ENCODE measurements at regions not wholly inside any gene's neighbourhood (a gene's known extent, or its start where the extent isn't known, plus 50 kb on each side); places are given as distances from the start of the nearest gene placed in this dataset.

GRCh38 chr20:40545478-40545877 lies 143.6 kb downstream of the MAFB start:
- DNase-seq (ENCODE audit: low read depth in 2 of 2, low spot score in 1 of 2), result no peak

GRCh38 chr20:40542065-40542464 lies 147.0 kb downstream of the MAFB start:
- no peak for DNase-seq (ENCODE audit: low read depth in 2 of 2, low spot score in 1 of 2)

- no peak for DNase-seq (ENCODE audit: low read depth in 2 of 2, low spot score in 1 of 2)
Measured at GRCh38 chr20:40540166-40540565, 148.9 kb downstream of the MAFB start.

GRCh38 chr20:40538131-40538530 lies 150.9 kb downstream of the MAFB start:
- no peak for DNase-seq (ENCODE audit: low read depth in 2 of 2, low spot score in 1 of 2)

- DNase-seq (ENCODE audit: low read depth in 2 of 2, low spot score in 1 of 2), result no peak
Measured at GRCh38 chr20:40536808-40537207, 152.2 kb downstream of the MAFB start.

GRCh38 chr20:40535816-40536215 lies 153.2 kb downstream of the MAFB start:
- no peak for DNase-seq (ENCODE audit: low read depth in 2 of 2, low spot score in 1 of 2)

GRCh38 chr20:40532103-40532502 lies 156.9 kb downstream of the MAFB start:
- DNase-seq (ENCODE audit: low read depth in 2 of 2, low spot score in 1 of 2), result no peak

GRCh38 chr20:40525351-40525750 lies 163.7 kb downstream of the MAFB start:
- DNase-seq (ENCODE audit: low read depth in 2 of 2, low spot score in 1 of 2), result no peak

GRCh38 chr20:40524071-40524470 lies 165.0 kb downstream of the MAFB start:
- no peak for DNase-seq (ENCODE audit: low read depth in 2 of 2, low spot score in 1 of 2)

GRCh38 chr20:40522405-40522804 lies 166.6 kb downstream of the MAFB start:
- no peak for DNase-seq (ENCODE audit: low read depth in 2 of 2, low spot score in 1 of 2)

- DNase-seq (ENCODE audit: low read depth in 2 of 2, low spot score in 1 of 2), result no peak
Measured at GRCh38 chr20:40521962-40522361, 167.1 kb downstream of the MAFB start.

GRCh38 chr20:40519918-40520317 lies 169.1 kb downstream of the MAFB start:
- no peak for DNase-seq (ENCODE audit: low read depth in 2 of 2, low spot score in 1 of 2)

- DNase-seq (ENCODE audit: low read depth in 2 of 2, low spot score in 1 of 2), result no peak
Measured at GRCh38 chr20:40512994-40513393, 176.0 kb downstream of the MAFB start.

- no peak for DNase-seq (ENCODE audit: low read depth in 2 of 2, low spot score in 1 of 2)
Measured at GRCh38 chr20:40512591-40512990, 176.4 kb downstream of the MAFB start.

GRCh38 chr20:40511478-40511877 lies 177.6 kb downstream of the MAFB start:
- no peak for DNase-seq (ENCODE audit: low read depth in 2 of 2, low spot score in 1 of 2)

- DNase-seq (ENCODE audit: low read depth in 2 of 2, low spot score in 1 of 2), result no peak
Measured at GRCh38 chr20:40510622-40511021, 178.4 kb downstream of the MAFB start.

GRCh38 chr20:40508821-40509220 lies 180.2 kb downstream of the MAFB start:
- no peak for DNase-seq (ENCODE audit: low read depth in 2 of 2, low spot score in 1 of 2)

- no peak for DNase-seq (ENCODE audit: low read depth in 2 of 2, low spot score in 1 of 2)
Measured at GRCh38 chr20:40506537-40506939, 182.5 kb downstream of the MAFB start.

GRCh38 chr20:40503119-40503518 lies 185.9 kb downstream of the MAFB start:
- no peak for DNase-seq (ENCODE audit: low read depth in 2 of 2, low spot score in 1 of 2)

- no peak for DNase-seq (ENCODE audit: low read depth in 2 of 2, low spot score in 1 of 2)
Measured at GRCh38 chr20:40502576-40502975, 186.5 kb downstream of the MAFB start.

GRCh38 chr20:40499391-40499790 lies 189.6 kb downstream of the MAFB start:
- no peak for DNase-seq (ENCODE audit: low read depth in 2 of 2, low spot score in 1 of 2)

GRCh38 chr20:40497899-40498691 lies 190.9 kb downstream of the MAFB start:
- DNase-seq (ENCODE audit: low read depth in 2 of 2, low spot score in 1 of 2), result no peak

GRCh38 chr20:40495956-40496355 lies 193.1 kb downstream of the MAFB start:
- no peak for DNase-seq (ENCODE audit: low read depth in 2 of 2, low spot score in 1 of 2)

All from stimulated activated CD8-positive, alpha-beta memory T cell treated with anti-CD3 and anti-CD28 coated beads, Interleukin-4, amount 100 ng/mL, for 1 hour (primary cell).